GM18517 (cell line): ENCODE measurements at regions not wholly inside any gene's neighbourhood (a gene's known extent, or its start where the extent isn't known, plus 50 kb on each side); places are given as distances from the start of the nearest gene placed in this dataset.

ENCODE experiments used
- ATAC-seq: cut with Tn5 transposase; IDR thresholded peaks from one replicate; pipeline ENCODE4 v1.9.1; 2021; ENCODE audit warnings: mild to moderate bottlenecking, moderate library complexity; ENCODE audit not compliant: unreplicated experiment

GRCh38 chr12:127649961-127650360, 617.0 kb upstream of the TMEM132C start:
- no peak for ATAC-seq

DNA sequence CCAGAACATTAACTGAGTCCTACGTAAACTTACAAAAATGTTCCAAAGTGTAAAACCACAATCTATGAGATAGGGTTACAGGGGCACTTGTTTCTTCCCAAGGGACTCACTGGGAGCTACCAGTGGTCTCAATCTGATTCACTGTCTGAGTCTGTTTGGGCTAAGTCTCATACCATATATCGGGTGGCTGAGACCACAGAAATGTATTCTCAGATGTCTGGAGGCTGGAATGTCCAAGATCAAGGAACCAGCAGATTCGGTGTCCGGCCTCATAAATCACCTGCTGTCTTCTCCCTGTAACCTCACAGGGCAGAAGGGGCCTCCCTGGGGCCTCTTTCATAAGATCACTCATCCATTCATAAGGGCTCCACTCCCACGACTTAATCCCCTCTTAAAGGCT, 616.3 kb upstream of the TMEM132C start:
- no peak for ATAC-seq

DNA sequence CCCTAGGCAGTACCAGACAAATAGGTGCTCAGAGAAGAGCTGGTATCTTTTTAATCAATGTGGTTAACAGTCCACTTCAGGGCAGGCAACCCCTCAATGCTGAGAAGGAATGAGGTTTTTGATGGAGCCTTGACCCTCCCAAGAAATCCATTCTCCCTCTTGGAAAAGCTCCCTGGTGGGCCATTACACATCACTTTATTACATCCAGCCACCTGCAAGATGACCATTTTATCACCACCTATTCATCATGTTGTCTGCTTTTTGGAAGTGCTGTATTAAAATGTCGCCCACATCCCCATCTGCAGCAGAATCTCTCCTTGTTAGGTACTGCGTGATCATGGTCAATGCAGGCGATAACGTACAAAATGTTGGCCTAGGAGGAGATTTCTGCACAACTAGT, 614.7 kb upstream of the TMEM132C start:
- ATAC-seq: no peak

DNA sequence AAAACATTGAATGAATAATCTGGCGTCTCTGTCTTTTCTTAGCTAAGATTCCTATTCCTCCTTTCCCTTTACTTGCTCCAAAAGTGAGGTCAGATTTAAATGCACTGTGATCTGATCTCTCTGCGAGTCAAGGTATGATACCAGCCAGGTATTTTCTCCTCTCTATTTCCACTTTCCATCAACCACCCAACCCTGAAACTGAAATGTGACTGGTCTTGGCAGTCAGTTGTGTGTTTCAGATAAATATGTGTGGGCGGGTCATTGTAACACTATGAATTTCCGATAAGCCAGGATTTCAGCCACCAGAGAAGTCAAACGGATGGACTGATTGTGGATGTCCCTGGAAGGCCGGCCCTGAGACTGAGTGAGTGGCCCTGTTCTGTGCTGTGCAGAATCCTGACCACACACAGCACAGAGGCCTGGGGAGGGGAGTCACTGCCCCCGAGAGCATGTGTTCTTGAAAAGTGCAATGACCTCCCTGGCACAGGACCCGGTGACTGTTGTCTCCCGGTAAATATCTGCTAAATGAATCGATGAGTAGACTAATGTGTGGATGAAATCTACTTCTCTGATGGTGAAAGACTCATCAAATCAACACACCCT, 612.5 kb upstream of the TMEM132C start:
- ATAC-seq: no peak

DNA sequence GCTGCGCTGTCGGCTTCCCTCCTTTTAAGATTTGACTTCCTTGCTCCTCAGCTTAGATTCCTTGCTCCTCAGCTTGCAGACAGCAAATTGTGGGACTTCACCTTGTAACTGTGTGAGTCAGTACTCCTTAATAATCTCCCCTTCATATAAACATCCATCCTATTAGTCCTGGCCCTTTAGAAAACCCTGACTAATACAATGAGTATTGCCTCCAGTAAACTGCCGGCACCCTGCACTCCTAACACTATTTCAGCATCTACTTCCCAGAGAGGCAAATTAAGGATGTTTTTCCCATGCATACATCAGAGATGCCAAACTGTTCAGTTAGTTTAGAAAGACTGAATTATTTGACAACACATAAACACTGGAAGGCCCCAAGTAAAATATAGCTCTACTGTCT, 611.3 kb upstream of the TMEM132C start:
- no peak for ATAC-seq

DNA sequence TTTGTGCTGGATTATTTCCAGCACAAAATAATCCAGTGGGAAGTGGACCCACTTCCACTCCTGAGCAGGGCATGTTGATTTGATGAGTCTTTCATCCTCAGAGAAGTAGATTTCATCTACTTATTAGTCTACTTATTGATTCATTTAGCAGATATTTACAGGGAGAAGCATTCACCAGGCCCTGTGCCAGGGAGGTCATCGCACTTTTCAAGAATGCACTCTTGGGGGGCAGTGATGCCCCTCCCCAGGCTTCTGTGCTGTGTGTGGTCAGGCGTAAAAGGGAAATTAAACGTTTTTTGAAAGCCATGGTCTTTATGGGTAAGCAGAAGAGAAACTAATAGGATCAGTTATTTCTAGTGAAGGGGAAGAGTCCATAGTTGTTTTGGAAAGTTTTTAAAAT, 610.7 kb upstream of the TMEM132C start:
- ATAC-seq: no peak

GRCh38 chr12:127657036-127657435, 609.9 kb upstream of the TMEM132C start:
- ATAC-seq: no peak

GRCh38 chr12:127660961-127661360, 606.0 kb upstream of the TMEM132C start:
- ATAC-seq: no peak

- no peak for ATAC-seq
Observed at GRCh38 chr12:127663716-127664115, 603.3 kb upstream of the TMEM132C start.

DNA sequence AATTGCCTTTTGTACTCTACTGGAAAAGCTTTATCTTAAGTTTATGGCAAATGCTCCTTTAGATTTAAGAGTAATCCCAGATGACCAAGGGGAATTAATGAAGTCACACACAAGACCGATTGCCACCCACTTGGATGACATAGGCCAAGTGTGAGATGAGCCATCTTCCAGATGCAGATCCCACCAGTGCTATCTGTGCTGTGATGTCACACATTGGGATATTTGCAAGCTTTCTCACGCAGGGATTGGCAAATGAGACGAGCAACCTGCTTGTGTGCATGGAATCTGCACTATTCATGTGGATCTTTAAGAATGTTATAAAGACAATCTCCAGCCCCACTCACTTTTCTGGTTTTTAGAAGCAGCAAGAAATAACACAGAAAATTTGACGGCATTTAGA, 602.1 kb upstream of the TMEM132C start:
- no peak for ATAC-seq

GRCh38 chr12:127667131-127667685, 599.8 kb upstream of the TMEM132C start:
- ATAC-seq: no peak

DNA sequence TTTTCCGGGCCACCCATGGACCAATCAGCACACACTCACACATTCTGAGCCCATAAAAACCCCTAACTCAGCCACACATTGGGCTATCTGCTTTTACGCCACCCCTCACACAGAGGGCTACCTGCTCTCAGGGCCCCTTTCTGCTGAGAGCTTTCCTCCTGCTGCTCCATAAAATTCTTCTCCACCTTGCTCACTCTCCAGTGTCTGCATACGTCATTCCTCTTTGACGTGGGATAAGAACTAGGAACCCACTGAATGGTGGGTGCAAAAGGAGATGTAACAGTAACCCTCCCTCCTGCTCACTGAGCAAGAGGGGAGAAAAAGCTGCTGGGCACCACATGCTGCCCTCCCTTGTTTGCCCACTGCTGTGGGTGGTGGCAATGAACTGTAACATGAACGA, 596.7 kb upstream of the TMEM132C start:
- ATAC-seq: no peak

GRCh38 chr12:127670796-127671195, 596.2 kb upstream of the TMEM132C start:
- ATAC-seq: no peak

- ATAC-seq: no peak
Observed at GRCh38 chr12:127675936-127676335, 591.0 kb upstream of the TMEM132C start.

DNA sequence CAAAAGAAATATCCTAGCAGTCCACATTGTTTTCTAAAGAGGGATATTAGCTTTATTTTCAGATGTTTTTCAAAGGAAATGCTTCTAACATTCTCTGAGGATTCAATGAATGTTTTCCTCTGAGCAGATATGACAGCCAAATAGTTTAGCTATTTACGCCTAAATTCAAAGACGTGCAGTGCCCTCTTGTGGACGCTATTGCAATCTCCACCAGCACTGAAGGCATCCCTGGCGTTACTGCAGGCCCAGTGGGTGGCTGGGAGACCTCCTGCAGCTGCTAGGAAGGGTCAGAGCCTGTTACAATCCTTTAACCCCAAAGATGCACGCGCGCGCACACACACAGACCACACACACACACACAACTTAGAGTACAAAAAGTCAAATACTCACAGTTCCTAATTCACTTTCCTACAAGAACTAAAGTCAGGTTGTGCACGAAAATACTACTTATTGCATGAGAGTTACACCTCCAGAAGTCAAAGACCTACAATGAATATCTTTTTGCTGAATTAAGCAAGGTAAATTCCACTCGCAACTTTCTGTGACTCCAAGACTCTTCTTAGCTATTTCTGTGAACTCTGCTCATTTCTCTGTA, 589.3 kb upstream of the TMEM132C start:
- no peak for ATAC-seq

DNA sequence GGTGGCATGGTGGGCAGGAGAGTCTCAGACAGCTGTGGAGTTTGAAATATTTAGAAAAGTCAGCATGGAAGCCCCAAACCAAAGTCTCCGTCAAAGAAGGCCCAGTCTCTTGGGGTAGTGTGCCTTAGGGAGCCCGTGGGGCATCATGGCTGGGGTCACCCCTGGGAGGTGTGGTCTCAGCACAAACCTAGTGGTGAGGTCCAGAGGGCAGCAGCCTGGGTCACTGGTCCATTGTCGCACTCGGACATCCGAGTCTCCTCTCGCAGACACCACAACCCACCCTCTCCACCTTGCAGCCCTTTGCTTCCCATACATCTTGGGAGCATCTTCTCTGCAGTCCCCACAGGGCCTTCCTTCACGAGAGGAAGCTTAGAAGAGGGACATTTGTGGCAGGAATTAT, 588.0 kb upstream of the TMEM132C start:
- ATAC-seq: no peak

DNA sequence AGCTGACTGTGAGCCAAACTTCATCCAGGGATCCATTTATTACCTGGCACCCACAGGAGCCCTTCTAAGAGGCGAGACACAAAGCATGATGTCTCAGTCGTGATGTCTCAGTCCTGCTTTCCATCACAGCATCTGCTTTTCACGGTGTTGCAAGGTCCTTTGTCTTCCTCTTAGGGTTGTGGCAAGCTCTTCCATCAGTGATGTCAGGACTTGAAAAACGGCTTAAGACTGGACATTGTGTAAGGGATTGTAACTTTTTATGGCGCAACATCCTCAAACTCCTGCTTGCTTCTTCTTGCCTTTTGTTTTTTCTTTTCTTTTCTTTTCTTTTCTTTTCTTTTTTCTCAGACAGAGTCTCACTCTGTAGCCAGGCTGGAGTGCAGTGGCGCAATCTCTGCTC, 586.5 kb upstream of the TMEM132C start:
- ATAC-seq: no peak

DNA sequence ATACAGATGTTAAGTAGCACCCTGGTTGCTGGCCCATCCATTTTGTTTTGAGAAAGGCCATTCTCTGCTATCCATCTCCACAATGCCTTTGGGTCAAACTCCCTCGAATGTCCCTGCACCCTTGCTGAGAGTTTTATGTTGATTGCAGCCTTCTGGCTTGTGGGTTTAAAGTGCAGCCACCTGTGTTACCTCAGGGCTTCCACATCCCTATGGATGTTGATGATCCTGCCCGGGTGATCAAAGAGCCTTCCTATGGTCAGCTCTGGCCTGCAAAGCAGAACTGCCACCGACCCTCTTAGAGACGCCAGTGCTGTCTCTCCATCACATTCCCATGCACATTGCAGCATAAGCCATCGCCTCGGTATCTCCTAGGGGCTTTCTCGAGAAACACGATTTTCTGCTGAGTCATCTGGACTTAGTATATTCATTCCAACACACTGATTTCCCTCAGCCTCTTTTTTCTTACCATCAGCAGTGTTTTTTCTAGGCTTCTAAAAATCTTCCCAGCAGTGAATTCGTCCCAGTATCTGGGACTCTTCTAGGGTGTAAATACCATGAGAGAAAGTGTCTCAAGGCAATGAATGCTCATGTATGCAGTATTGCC, 585.7 kb upstream of the TMEM132C start:
- no peak for ATAC-seq

GRCh38 chr12:127685491-127685890, 581.5 kb upstream of the TMEM132C start:
- ATAC-seq: no peak

DNA sequence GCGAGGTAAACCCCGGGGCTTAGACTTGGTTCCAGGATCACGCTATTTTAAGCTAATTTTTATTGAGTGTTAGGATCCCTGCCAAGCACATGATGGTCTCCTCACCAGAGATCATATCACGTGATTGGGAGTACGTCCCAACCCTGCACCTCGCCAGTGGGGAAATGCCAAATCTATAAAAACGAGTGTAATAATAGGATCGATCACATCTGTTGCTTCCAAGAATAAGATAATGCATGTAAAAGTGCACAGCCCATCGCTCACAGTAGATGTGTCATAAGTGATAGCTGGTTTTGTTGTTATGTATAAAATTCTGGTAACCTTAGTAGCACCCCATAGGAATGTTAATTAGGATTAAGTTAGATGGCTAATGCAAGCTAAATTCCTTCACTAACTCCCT, 581.0 kb upstream of the TMEM132C start:
- no peak for ATAC-seq

DNA sequence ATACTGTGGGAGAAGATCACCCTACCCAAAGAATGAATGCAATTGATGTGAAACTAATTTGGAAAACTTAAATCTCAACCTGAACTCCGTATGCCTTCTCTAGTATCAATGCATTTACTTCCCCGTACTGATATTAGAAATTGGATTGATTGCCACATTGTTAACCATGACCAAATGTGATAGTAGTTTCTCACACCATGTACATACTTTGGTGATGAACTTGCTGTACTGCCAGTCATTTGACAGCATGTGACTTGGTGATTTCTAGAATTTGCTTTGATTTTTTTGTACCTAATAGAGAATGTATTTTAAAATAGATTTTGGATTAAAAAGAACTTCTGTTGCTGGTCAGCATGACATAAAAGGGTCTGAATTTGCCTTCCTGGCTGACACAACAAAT, 579.8 kb upstream of the TMEM132C start:
- ATAC-seq: no peak

DNA sequence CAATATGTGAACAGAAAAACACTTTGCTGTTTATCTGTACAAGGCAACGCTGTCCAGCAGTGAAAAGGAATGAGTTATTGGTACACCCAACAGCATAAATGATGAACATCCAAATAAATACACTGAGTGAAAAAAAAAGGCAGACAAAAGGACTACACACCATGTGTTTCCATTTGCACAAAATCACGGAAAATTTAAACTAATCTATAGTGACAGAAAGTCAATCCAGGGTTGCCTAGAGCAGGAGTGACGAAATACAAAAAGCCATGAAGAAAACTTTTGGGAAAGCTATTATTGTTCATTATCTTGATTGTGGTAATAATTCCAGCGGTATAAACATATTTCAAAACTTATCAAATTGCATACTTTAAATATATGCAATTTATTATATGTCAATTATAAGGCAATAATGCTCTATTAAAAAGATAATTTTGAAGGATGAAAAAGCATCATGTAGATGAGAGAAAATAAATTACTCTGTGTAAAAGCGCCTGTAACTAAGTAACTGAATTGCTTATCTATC, 578.0 kb upstream of the TMEM132C start:
- no peak for ATAC-seq
